NCI-H510A (cell line): ENCODE measurements at regions not wholly inside any gene's neighbourhood (a gene's known extent, or its start where the extent isn't known, plus 50 kb on each side); places are given as distances from the start of the nearest gene placed in this dataset.
"Not testable (repeated sequence)": the region's sequence is repeated elsewhere in the genome, so short reads cannot be mapped to it uniquely, and the experiment has no call there.

Experiments
- DNase-seq: peaks from one replicate; lab custom pipeline; 2025; lab: John Stamatoyannopoulos, UW

DNA sequence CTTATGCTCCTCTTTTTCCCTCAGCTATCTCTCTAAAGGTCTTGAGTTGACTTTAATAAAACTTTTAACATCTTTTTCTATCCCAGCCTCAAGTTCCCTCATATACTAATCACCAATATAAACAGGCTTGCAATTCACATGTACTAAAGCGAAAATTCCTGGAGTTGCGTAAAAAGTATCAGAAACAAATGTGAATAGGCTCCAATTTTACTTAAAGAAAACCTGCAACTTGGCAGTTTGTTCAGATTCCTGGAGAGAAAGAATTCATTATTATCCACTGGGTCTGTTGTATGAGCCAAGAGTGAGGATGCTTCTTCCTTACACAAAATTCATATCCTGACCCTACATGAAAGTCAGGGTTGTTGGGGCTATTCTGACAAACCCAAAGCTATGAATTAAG lies 384.2 kb downstream of the DTWD2 start:
- no peak for DNase-seq

DNA sequence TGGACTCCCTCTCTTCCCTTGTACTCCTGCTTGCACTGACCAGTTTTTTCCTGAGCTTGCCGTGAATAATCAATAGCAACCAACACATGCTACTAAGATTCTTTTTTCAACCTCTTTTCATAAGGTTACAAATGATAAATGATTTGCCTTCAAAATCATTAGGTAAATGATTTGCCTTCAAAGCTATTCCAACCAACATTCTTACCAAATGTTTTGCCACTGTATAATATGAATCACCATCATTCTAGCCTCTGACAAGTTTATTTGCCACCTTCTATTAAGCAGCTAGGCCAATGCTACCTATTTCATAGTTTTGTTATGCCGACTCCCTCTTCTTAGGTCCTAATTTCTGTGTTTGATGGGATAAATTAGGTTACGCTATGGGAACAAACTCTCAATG lies 385.1 kb downstream of the DTWD2 start:
- DNase-seq = no peak

DNA sequence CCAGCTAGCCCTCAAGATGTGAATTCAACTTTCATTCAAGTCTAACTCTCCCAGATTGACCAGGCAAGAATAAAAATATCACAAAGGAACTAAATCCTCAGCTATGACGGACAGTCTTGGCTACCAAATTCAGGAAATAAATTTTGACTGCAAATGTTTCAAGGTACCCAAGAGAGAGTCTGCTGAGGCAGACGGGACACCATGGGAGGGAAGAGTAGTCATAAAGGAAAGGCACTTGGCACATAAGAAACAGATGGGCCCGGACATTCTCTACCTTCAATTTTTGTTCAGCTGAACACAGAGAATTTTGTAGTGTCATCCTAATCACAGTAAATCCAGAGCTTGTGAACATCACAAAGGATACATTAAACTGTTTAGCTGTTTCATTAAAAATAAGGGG lies 390.0 kb downstream of the DTWD2 start:
- no peak for DNase-seq

DNA sequence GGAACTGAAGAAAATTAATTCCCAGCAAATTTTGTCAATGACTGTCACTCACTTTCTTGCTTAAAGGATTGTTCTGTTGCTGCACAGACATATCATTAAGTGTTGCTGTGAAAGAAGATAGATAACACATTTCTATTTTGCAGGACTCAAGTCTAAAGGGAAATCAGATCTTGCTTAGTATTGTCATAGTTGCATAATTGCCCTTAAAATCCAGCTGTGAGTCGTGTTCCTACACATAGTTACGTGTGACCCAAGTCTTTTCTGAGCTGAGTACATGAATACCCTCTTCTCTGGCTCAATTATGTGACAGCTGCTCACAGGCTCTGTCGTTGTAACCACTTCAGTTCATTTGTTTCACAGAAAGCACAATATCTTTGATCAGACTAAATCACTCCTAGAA lies 390.8 kb downstream of the DTWD2 start:
- DNase-seq = no peak

DNA sequence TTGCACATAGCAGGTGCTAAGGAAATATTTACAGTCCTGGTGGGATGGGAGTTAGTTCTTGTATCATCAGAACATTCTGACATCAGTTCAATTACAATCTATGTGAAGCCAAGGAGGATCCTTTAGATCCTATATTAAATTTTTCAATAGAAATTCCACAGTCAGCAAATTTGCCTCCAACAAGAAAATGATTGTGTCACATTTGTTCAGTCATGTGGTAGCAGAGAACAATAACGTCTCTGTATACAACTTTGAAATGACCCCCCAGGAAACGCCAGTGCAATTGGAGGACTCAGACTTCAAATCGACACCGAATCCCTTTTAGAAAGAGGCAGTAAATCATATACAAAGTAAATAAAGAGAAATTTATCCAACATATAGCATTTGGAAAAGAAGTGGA lies 392.1 kb downstream of the DTWD2 start:
- no peak for DNase-seq

DNA sequence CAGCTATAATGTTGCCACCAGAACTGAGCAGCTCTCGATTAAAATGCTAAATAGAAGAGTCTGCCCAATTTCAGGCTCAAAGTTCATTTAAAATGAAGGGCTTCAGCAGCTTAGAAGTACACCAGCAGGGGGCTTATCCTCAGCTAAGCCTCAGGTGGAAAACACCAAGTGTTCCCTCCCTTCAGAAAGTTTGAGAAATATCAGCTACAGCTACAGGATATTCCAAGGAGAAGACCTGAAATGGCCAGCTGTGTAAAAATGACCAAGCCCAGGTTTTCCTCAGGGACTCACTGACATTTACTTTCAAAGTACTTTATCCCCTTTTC lies 395.4 kb downstream of the DTWD2 start:
- no peak for DNase-seq

DNA sequence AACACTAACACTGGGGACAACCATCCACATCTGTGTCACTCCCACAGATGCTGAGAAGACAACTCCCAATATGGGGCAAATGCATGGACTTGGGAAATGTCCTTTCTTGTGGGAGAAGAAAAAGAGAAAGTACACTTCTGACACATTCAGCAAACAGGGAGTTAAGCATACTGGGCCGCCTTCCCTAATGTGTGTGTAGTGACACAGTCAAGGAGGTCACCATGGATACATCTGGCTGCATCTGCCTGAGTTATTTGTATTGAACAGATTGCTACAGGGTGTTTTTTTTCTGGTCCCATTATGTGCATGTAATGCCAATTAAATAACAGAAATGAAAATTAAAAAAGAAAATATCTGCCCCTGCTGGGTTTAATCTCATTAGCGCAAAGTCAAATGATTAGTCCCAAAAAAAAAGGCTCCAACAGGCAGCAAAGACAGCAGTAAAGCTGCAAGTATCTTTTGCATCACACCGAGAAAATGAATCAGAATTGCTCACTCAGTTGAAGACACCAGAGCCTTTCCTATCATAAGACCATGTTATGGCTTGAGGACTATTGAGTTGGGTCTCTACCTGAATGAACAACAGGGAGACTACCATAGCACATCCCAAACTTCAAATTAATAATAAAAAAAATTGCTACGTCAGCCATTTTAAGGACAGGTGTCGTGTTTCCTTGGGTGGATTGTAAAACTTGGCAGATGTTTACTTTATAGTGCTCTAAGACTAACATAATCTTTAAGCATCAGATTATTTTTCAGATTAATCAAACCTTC lies 395.9 kb downstream of the DTWD2 start:
- no peak for DNase-seq

DNA sequence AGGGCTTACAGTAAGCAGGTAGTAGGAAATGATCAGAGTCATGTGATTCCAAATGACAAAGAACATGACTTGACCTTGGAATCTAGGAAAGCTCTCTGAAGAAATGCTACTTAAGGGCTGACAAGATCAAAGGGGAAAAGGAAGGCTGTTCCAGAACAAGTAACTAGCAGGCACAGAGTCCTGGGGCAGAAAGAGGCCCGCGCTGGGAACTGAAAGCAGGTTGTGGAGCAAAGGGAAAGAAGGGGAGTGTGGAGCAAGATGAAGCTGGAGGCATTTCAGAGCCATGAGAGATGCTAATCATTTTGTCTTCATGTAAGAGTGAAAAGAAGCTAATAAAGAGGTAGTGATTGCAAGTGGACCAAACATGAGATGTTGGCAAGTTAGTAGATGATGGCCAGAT lies 397.5 kb downstream of the DTWD2 start:
- no peak for DNase-seq

DNA sequence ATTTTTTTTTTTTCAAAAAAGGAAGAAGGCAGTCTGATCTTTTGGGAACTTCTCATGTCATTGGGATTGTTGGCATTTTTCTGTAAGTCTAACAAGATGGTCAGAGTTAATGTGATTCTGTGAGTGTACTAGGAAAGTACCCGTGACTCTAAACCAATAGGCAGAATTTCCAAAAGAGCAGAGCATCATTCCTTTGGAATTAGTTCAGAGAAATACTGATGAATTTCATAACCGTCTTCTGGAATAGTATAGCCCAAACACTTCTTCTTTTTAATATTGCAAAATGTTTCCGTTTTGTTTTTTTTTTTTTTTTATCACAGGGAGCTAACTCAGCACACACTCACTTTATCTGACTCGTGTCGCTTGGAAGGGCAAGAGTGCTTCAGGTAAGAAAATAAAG lies 407.4 kb downstream of the DTWD2 start:
- DNase-seq = no peak

DNA sequence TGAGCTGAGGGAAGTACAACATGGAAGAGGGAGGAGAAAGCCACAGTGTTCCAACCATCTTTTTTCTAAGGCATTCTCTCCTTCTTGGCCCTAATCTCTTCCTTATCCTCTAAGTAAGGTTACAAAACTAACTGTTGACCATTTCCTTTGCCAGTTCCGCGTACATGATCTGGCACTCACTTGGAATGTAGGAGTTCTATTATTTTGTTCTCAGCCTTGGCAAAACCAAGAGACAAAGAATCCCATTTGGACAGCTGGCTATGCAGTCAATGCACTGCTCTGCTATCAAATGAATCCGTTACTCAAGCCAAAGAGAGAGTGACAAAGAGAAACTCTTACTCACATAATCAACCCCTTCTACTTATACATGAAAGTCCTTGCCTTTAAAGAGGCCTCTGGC lies 410.3 kb downstream of the DTWD2 start:
- no peak for DNase-seq

DNA sequence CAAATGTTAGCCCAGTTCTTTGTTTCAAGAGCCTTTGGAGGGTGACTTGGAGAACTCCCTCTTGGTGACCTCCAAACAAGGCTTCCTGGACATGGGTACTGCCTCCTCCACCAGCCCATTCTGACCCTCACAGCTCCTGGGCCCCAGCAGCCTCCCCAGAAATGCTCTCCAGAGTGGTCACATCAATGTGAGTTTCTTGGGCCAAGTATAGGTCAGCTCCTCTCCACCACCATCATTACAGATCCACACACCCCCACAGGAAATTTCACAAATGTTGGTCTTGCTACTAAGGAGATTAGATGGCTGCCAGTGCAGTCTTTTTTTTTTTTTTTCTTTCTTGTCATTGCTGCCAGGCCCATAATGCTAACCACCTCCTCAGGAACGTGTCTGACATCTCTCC lies 410.7 kb downstream of the DTWD2 start:
- DNase-seq = no peak

DNA sequence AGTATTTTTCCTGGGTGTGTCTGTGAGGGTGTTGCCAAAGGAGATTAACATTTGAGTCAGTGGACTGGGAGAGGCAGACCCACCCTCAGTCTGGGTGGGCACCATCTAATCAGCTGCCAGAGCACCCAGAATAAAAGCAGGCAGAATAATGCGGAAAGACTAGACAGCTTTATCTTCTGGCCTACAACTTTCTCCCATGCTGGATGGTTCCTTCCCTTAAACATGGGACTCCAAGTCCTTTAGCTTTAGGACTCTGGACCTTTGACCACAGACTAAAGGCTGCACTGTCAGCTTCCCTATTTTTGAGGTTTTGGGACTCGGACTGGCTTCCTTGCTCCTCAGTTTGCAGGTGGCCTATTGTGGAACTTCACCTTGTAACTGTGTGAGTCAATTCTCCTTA lies 418.1 kb downstream of the DTWD2 start:
- DNase-seq = not testable (repeated sequence)

DNA sequence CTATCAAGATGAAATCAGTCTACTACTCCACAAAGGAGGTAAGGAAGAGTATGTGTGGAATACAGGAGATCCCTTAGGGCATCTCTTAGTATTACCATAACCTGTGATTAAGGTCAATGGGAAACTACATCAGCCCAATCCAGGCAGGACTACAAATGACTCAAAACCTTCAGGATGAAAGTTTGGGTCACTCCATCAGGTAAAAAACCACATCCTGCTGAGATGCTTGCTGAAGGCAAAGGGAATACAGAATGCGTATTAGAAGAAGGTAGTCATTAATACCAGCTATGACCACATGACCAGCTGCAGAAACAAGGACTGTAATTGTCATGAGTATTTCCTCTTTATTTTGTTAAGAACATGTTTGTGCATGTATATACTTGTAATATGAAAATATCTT lies 418.8 kb downstream of the DTWD2 start:
- not testable (repeated sequence) for DNase-seq

DNA sequence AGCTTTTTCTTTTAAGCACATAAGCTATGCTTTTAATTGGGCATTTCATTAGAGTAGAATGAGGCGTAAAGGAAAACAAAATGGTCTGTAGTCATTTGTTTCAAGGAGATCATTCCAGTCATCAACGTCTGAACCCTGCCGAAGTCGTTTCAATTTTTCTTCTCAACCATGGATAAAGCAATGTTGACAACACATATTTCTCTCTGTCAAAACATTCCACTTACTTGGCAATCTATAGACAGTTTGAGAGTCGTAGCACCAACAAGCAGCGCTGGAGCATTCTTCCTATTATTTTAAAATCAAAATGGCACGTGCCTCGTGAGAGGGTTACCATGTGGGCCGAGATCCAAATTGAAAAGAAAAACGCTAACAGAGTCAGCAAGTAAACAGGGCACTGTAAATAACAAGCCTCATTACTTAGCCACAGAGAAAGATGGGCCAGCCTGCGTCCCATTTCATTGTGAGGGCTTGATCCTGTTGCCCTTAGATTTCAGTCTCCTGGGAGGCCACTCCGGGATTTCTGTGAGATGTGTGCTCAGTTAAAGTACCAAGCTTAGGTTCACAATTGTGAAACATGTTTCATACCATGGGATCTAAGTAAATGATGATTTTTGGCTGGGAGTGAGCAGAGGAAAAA lies 422.9 kb downstream of the DTWD2 start:
- DNase-seq = no peak

DNA sequence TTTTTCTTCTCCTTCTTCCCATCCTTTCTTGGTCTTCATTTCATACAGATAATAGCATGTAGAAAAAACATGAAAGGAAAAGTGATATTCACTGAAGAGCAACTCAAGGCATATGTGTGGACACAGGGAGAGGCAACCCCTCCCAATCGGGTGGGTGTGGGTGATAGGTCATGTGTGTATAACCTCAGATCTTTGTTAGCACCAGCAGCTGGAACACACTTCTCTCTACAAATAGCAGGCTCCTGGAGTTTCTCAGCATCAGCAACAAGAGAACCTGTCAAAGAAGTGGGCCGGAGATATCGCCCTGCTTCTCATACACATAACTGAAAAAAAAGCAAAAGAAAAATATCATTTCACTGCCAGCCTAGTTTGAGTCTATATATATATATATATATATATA lies 426.4 kb downstream of the DTWD2 start:
- DNase-seq = no peak

DNA sequence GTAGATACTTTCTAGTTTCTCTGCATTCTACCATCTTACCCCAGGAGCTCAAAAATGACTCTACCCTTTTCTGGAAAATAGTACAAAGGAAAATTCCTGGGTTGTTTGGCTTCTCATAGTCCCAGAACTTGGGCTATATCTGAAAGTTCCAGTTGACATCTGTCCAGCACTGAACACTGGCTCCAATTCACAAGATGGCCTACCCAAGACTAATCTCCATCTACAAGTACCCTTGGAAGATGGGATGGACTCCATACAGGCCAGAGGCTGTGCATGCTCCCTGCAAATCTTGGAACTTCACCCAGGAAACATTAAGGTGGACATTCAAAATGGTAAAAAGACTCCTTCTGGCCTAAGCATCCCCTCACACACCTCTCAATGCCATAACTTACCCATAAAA lies 427.1 kb downstream of the DTWD2 start:
- DNase-seq = no peak

DNA sequence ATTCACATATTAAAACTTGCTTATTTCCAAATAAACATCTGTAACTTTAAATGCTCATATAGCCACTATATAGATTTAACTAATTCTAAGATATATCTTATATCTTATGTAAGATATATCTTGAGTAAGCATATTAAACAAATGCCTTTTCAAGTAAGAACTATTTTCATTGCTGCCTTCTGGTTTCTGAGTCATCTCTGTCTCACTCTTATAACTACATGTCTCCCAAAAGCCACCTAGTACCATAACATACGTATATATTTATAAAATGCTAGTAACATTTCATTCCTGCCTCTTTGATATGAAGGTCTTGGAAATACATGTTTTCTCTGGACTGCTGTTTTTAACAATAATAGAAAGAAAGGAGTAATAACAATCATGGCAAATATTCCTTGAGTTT lies 429.5 kb downstream of the DTWD2 start:
- DNase-seq = no peak

DNA sequence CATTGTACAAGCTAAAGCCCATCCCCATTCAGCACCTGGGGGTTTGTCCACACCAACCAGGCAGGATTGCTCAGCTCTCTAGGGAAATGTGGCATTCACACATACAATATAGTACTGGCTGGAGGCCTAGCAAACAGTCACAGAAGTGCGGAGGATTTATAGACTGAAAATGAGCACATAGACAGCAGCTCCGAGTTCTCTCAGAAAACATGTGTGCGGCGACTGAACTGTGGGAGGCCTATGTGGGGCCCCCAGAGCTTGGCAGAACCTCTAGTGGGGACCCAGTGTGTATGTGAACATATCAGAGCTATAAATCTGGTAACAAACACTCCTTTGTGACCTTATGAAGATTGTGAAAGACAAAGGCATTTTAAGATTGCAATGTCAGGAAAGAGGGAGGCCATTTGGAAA lies 431.1 kb downstream of the DTWD2 start:
- DNase-seq = no peak

DNA sequence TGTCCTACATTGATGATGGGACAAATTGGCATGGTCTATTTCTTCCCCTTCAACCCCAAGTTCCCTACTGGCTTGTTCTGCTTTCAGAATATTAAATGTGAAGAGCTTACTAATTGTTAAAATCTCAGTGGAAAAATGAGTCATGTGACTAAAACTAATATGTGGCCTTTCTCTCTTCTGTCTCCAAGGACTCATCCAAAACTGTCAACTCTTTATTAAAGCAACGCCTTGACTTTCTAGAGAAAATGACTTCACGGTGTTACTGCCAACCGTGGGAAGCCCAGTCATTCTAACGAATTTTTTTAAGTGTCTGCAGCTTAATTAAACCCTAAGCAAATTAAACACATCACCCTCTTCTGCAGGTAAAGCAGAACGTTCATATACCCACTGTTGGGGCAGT lies 431.6 kb downstream of the DTWD2 start:
- DNase-seq = no peak

DNA sequence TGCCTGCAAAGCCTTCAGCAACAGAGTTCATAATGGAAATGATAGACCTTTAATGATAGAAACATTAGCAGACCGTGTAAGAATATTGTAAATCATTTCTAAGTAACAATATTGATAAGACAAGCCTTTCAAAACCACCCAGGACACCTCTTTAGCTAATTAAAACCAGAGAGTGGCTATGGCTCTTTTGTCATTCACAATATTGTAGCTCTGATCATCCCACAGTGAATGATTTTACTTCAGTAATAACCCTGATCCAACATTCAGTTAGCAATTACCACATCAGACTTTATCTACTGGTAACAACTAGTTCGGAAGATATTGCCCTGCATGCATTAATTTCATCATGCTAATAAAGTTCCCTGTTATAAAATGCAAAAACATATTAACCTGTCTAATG lies 432.6 kb downstream of the DTWD2 start:
- DNase-seq = no peak

DNA sequence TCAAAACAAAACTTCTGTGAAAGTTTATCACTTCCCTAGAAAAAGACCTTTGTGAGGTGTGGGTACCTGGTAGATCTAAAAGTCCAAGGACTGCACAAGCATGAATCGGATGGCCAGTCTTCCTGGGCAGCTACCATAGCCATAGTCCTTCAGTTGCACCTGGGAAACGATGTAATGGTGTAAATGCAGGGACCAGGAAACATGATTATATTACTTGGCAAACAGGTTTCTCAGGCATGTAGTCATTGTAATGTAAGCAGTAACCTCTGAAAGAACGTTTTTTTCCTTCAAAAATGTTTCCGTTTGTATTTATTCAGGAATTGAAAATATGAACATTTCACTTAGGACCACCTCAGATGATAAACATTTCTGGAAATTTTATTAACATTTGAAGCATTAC lies 433.4 kb downstream of the DTWD2 start:
- no peak for DNase-seq

DNA sequence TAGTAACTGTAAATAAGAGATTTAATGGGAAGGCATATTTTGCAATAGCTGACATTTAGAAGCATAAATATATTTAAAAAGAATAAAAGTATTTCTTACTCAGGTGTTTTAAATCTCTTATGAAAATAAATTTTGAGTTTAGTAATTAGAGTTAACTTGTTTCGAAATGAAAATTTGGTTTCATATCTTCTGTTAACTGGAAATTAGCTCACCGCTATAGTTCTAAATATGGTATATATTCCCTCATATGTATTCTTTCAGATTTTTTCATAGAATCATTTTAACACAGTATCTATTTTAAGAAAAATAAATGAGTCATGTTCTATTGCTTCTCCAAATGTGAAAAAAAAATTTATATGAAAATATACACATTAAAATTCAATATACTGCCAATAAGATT lies 434.1 kb downstream of the DTWD2 start:
- DNase-seq = no peak

DNA sequence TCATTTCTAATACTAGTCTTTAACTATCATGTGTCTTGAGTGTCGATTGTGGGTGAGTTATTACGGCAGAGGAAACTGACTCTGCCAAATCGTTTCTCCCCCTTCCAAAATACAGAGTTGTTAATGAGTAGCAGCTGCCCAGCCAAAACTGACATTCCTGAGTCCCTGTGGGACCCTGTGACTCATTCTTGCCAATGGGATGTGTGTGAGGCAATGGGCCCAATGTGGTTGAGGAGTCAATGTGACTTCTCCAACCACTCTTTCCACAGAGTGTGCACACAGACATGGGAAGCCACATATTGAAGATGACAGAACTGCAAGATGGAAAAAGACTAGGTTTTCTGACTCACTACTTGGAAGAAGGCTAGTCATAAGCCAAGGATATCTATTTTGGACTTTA lies 434.7 kb downstream of the DTWD2 start:
- no peak for DNase-seq

DNA sequence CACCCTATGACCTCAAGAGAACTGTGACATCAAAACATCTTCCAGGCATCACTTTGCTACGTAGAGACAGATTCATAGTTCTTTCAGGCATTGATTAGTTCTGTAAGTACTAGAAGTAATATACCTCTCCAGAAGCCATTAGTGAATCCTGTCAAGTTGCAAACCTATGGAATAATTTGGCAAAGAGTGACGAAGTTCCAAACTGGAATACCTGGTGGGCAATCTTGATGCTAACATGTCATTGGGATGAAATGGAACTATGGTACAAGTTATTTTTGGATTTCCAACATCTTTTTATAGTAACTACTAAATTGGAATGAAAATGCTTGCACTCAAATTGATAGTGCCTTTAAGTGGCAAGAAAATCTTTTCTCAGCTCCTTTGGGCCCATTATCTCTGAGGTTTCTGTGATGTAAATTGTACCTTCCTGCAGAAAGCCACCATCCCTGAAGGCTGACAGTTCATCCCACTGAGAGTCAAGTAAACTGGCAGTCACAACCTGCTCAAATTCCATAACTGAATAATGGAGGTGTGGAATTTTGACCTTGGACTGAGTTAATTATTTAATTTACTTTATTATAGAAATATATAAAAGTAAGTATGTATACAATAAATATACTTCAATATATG lies 435.5 kb downstream of the DTWD2 start:
- no peak for DNase-seq
